Fibroblast of villous mesenchyme (primary cell): ENCODE measurements at regions not wholly inside any gene's neighbourhood (a gene's known extent, or its start where the extent isn't known, plus 50 kb on each side); places are given as distances from the start of the nearest gene placed in this dataset.
"Not testable (repeated sequence)": the region's sequence is repeated elsewhere in the genome, so short reads cannot be mapped to it uniquely, and the experiment has no call there.

Experiments
- DNase-seq: peaks from one replicate; pipeline ENCODE4 v3.0.0-alpha.2; 2010; ENCODE audit warnings: low read depth
- H3K4me3 ChIP-seq: 2 replicates; pipeline ENCODE4 v1.5.1; 2011; ENCODE audit warnings: low read depth, mild to moderate bottlenecking, low read length
- TF ChIP-seq, protein P1 (sequence below): IDR thresholded peaks from 2 replicates; pipeline ENCODE4 v1.5.1; 2012; ENCODE audit warnings: low read depth, mild to moderate bottlenecking, low read length; ENCODE audit not compliant: insufficient read depth

DNA sequence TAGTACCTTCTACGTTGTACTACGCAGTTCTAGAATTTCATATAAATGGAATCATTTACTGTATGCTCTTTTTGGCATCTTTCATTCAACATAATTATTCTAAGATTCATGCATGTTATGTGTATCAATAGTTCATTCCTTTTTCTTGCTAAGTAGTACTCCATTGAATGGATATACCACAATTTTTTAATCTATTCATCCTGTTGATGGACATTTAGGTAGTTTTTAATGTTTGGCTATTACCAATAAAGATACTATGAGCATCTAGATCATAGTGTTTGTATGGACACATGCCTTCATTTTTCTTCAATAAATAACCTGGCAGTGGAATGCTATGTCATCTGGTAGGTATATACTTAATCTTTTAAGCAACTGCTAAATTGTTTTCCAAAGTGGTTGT is 83.0 kb upstream of the ELN start:
- no peak for DNase-seq
- TF ChIP-seq, protein P1, sequence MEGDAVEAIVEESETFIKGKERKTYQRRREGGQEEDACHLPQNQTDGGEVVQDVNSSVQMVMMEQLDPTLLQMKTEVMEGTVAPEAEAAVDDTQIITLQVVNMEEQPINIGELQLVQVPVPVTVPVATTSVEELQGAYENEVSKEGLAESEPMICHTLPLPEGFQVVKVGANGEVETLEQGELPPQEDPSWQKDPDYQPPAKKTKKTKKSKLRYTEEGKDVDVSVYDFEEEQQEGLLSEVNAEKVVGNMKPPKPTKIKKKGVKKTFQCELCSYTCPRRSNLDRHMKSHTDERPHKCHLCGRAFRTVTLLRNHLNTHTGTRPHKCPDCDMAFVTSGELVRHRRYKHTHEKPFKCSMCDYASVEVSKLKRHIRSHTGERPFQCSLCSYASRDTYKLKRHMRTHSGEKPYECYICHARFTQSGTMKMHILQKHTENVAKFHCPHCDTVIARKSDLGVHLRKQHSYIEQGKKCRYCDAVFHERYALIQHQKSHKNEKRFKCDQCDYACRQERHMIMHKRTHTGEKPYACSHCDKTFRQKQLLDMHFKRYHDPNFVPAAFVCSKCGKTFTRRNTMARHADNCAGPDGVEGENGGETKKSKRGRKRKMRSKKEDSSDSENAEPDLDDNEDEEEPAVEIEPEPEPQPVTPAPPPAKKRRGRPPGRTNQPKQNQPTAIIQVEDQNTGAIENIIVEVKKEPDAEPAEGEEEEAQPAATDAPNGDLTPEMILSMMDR: no peak
- H3K4me3 ChIP-seq: no peak overlapping the region

DNA sequence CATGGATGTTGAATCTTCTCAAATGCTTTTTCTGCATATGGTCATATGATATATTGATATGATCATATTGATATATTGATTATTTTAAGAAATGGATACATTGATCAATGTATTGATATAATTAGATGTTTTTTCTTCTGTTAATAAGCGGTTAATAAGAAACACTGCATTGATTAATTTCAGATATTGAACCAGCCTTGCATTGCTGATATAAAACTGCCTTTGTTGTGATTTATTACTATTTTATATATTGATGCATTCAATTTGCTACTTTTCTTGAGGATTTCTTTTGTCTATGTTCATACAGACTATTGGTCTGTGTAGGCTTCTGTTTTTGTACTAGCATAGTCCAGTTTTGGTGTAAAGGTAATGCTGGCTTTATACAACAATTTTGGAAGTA is 79.7 kb upstream of the ELN start:
- no peak overlapping the region for H3K4me3 ChIP-seq
- DNase-seq: no peak
- TF ChIP-seq, protein P1: no peak

DNA sequence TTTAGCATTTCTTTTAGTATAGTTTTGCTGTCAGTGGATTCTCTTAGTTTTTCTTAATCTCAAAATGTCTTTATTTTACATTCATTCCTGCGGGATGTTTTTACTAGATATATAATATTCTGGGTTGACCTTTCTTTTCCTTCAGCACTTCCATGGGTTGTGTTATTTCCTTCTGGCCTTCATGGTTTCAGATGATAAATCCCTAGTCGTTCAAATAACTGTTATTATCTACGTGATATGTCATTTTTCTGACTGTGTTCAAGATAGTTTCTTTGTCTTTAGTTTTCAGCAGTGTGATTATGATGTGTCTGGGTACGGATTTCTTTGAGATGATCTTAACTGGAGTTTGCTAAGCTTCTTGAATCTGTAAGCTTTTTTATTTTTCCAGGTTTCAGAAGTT is 75.7 kb upstream of the ELN start:
- TF ChIP-seq, protein P1: no peak
- no peak overlapping the region for H3K4me3 ChIP-seq
- no peak for DNase-seq

DNA sequence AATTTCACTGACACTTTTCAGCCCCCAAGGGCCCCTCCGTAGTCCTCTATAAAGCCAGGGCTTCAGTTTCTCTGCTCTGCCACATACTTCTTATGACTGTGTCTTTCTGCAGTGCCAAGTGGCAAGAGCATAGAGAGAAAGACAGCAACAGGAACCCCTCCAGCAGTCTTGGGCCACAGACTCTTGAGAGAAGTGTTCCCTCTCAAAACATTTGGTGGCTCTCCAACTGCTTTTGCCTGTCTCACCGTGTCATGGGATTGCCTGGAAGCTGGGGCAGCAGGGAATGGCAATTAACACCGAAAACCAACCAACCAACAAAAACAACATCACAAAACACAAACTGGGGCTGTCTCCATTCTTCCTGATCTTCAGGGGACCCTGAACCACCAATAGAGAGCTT is 73.8 kb upstream of the ELN start:
- DNase-seq: no peak
- no peak overlapping the region for H3K4me3 ChIP-seq
- TF ChIP-seq, protein P1: no peak

DNA sequence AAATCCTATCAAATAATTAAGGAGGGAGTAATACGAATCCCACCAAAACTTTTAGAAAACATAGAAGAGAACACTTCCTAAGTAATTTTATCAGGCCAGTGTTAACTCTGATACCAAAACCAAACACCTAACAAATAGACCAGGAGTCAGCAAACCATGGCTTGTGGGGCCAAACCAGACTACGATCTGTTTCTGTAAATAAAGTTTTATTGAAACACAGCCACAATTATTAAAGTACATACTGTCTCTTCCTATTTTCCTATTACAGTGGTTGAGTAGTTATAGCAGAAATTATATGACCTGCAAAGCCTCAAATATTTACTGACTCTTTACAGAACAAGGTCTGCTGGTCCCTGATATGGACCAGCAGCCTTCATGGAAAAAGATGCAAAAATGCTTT is 73.1 kb upstream of the ELN start:
- no peak for DNase-seq
- TF ChIP-seq, protein P1: no peak
- no peak overlapping the region for H3K4me3 ChIP-seq

DNA sequence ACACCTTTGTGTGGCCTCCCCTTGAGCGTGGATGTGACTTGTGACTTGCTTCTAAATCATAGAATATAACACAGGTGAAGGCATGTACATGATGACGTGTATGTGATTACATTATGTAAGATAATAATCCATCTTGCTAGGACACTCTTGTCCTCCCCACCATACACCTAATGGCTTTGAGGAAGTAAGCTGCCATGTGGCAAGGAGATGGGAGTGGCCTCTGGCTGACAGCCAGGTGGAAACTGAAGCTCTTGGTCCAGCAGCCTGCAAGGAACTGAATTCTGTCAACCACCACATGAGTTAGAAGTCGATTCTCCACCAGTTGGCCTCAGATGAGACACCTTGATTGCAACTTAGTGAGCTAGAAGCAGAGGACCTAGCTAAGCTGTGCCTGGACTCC is 67.4 kb upstream of the ELN start:
- no peak for DNase-seq
- TF ChIP-seq, protein P1: no peak
- H3K4me3 ChIP-seq: no peak overlapping the region

DNA sequence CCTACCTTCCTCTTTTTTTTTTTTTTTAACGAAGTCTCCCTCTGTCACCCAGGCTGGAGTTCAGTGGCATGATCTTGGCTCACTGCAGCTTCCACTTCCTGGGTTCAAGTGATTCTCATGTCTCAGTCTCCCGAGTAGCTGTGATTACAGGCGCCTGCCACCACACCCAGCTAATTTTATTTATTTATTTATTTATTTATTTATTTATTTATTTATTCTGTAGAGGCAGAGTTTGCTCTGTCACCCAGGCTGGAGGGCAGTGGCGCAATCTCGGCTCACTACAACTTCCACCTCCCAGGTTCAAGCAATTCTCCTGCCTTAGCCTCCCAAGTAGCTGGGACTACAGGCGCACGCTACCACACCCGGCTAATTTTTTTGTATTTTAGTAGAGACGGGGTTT is 66.0 kb upstream of the ELN start:
- DNase-seq, H3K4me3 ChIP-seq: not testable (repeated sequence)
